Adrenal gland (tissue), 5 donors: ENCODE measurements at regions not wholly inside any gene's neighbourhood (a gene's known extent, or its start where the extent isn't known, plus 50 kb on each side); places are given as distances from the start of the nearest gene placed in this dataset.

Source experiments
- CTCF ChIP-seq, 6 experiments: fragments of 450-650 bp in 4 of 6; fragments of 200-600 bp in 2 of 6; sonication (generic) in 1 of 6; IDR thresholded peaks; 1 replicate in 5 of 6; 2 replicates in 1 of 6; pipeline versions ENCODE4 v1.5.1 to v1.8.0; 2016 to 2021; ENCODE audit warnings: antibody characterized with exemption in 6 of 6, mild to moderate bottlenecking in 2 of 6, moderate library complexity in 1 of 6
- POLR2A ChIP-seq, 2 donors: fragments of 450-650 bp; IDR thresholded peaks; one replicate each; pipeline ENCODE4 v1.6.1; 2017; ENCODE audit warnings: antibody characterized with exemption in 2 of 2, mild to moderate bottlenecking in 2 of 2, moderate library complexity in 1 of 2
- donor health status: DM: no; HTN: no; CAD: no.

GRCh38 chr6:164898412-164898811 lies 411.0 kb downstream of the C6orf118 start:
- no peak for TF ChIP-seq POLR2A (IDR thresholded peaks at IDR 0.05)
- TF ChIP-seq CTCF (IDR thresholded peaks at IDR 0.05) = no peak
